ENCODE measurements at regions not wholly inside any gene's neighbourhood (a gene's known extent, or its start where the extent isn't known, plus 50 kb on each side); places are given as distances from the start of the nearest gene placed in this dataset.

GRCh38 chr1:147078606-147079399 is 93.5 kb downstream of the PRKAB2 start:
- H3K36me3 ChIP-seq = no peaks in the 10 kb centered on the region
- no peak overlapping the region for H3K4me3 ChIP-seq
- TF ChIP-seq POLR2A (IDR thresholded peaks at IDR 0.05) (no peak), CTCF (IDR thresholded peaks at IDR 0.05) (no peak)
- H3K27ac ChIP-seq = no peak overlapping the region
- no peaks in the 10 kb centered on the region for H3K9me3 ChIP-seq
- peaks cover 0 to 34% (median 6%) of the 10 kb centered on the region in 12 donors for H3K4me1 ChIP-seq
- ATAC-seq (no peak), DNase-seq (no peak)
- 4 to 8% (median 5%) methylated on average over 44 to 52 of the region's 52 CpGs for WGBS, 4 donors
- H3K27me3 ChIP-seq = peaks cover 35 to 100% (median 81%) of the 10 kb centered on the region in 9 donors
- intact Hi-C loops (cut with DNase I) = no loop called here

- no peak for ATAC-seq
- Histone ChIP-seq H3K4me1 (peaks cover 0 to 34% (median 6%) of the 10 kb centered on the region in 12 donors), H3K27ac (no peak overlapping the region), H3K9me3 (no peaks in the 10 kb centered on the region), H3K27me3 (peaks cover 37 to 100% (median 76%) of the 10 kb centered on the region in 9 donors), H3K36me3 (no peaks in the 10 kb centered on the region), H3K4me3 (no peak overlapping the region)
- DNase-seq = no peak
- intact Hi-C loops (cut with DNase I) = no loop called here
- TF ChIP-seq POLR2A (IDR thresholded peaks at IDR 0.05) (no peak), CTCF (IDR thresholded peaks at IDR 0.05) (no peak)
- WGBS, 4 donors = 3 to 15% (median 9%) methylated on average over 16 to 37 of the region's 37 CpGs
Observed at GRCh38 chr1:147077936-147078605, 94.2 kb downstream of the PRKAB2 start.

- no peak for DNase-seq
- peaks cover 0 to 40% (median 6%) of the 10 kb centered on the region in 12 donors for H3K4me1 ChIP-seq
- ATAC-seq = no peak
- intact Hi-C loops (cut with DNase I) = no loop called here
- H3K4me3 ChIP-seq = no peak overlapping the region
- H3K9me3 ChIP-seq = no peaks in the 10 kb centered on the region
- TF ChIP-seq POLR2A (IDR thresholded peaks at IDR 0.05) = no peak
- H3K27me3 ChIP-seq = peaks cover 39 to 100% (median 74%) of the 10 kb centered on the region in 9 donors
- H3K36me3 ChIP-seq = no peaks in the 10 kb centered on the region
- no peak overlapping the region for H3K27ac ChIP-seq
- 7 to 13% (median 10%) methylated on average over 18 to 20 of the region's 20 CpGs for WGBS, 4 donors
Observed at GRCh38 chr1:147077523-147077922, 94.7 kb downstream of the PRKAB2 start.

GRCh38 chr1:147077081-147077480 is 95.2 kb downstream of the PRKAB2 start:
- Histone ChIP-seq H3K36me3 (no peaks in the 10 kb centered on the region), H3K4me3 (no peak overlapping the region), H3K27me3 (peaks cover 39 to 99% (median 74%) of the 10 kb centered on the region in 9 donors), H3K27ac (no peak overlapping the region), H3K4me1 (peaks cover 0 to 43% (median 6%) of the 10 kb centered on the region in 12 donors), H3K9me3 (no peaks in the 10 kb centered on the region)
- ATAC-seq (no peak), DNase-seq (no peak)
- 7 to 25% (median 15%) methylated on average over 12 to 28 of the region's 28 CpGs for WGBS, 4 donors
- no peak for TF ChIP-seq POLR2A (IDR thresholded peaks at IDR 0.05)
- TF ChIP-seq CTCF (IDR thresholded peaks at IDR 0.05) = no peak
- intact Hi-C loops (cut with DNase I) = no loop called here

Data from heart left ventricle (tissue), 16 donors.